ENCODE measurements at regions not wholly inside any gene's neighbourhood (a gene's known extent, or its start where the extent isn't known, plus 50 kb on each side); places are given as distances from the start of the nearest gene placed in this dataset.
"Not testable (repeated sequence)": the region's sequence is repeated elsewhere in the genome, so short reads cannot be mapped to it uniquely, and the experiment has no call there.

- DNase-seq (ENCODE audit: low read depth in 2 of 2) = no peak
- Histone ChIP-seq H3K4me1 (ENCODE audit: control insufficient read depth, extremely low read depth, insufficient read depth, low read length) (no peaks in the 10 kb centered on the region), H3K9ac (ENCODE audit: insufficient read depth, low read length) (no peak overlapping the region), H3K79me2 (ENCODE audit: control insufficient read depth, insufficient read depth, low read length) (no peaks in the 10 kb centered on the region), H3K4me3 (replicated peaks in 1 of 4; ENCODE audit: control extremely low read depth in 1 of 4, insufficient read depth in 1 of 4, low read depth in 3 of 4, low read length in 4 of 4) (no peak overlapping the region), H3K27ac (ENCODE audit: insufficient read depth, low read length) (no peak overlapping the region), H2AFZ (ENCODE audit: low read length) (no peak overlapping the region), H3K4me2 (ENCODE audit: extremely low read depth, insufficient read depth, low read length) (no peak overlapping the region), H3K36me3 (ENCODE audit: control insufficient read depth, insufficient read depth, low read length) (no peaks in the 10 kb centered on the region), H3K9me3 (ENCODE audit: control insufficient read depth, insufficient read depth, low read depth, low read length) (no peaks in the 10 kb centered on the region), H3K27me3 (ENCODE audit: control insufficient read depth, insufficient read depth, low read length) (peaks cover 8% of the 10 kb centered on the region), H4K20me1 (ENCODE audit: control insufficient read depth, extremely low read depth, insufficient read depth, low read length) (no peaks in the 10 kb centered on the region)
- TF ChIP-seq EZH2 (IDR thresholded peaks at IDR 0.05; ENCODE audit: low read length, missing control alignments) = no peak
- TF ChIP-seq, protein P1, sequence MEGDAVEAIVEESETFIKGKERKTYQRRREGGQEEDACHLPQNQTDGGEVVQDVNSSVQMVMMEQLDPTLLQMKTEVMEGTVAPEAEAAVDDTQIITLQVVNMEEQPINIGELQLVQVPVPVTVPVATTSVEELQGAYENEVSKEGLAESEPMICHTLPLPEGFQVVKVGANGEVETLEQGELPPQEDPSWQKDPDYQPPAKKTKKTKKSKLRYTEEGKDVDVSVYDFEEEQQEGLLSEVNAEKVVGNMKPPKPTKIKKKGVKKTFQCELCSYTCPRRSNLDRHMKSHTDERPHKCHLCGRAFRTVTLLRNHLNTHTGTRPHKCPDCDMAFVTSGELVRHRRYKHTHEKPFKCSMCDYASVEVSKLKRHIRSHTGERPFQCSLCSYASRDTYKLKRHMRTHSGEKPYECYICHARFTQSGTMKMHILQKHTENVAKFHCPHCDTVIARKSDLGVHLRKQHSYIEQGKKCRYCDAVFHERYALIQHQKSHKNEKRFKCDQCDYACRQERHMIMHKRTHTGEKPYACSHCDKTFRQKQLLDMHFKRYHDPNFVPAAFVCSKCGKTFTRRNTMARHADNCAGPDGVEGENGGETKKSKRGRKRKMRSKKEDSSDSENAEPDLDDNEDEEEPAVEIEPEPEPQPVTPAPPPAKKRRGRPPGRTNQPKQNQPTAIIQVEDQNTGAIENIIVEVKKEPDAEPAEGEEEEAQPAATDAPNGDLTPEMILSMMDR (conservative IDR thresholded peaks at IDR 0.05 in 1 of 2, IDR thresholded peaks at IDR 0.05 in 1 of 2; ENCODE audit: low read depth in 1 of 2, low read length in 2 of 2) = no peak
Observed at GRCh38 chr5:71790433-71790832, 71.4 kb downstream of the CARTPT start.

GRCh38 chr5:71792041-71792440, 73.0 kb downstream of the CARTPT start:
- H3K4me1 ChIP-seq (ENCODE audit: control insufficient read depth, extremely low read depth, insufficient read depth, low read length); H3K27me3 ChIP-seq (ENCODE audit: control insufficient read depth, insufficient read depth, low read length); DNase-seq (ENCODE audit: low read depth in 2 of 2); H3K27ac ChIP-seq (ENCODE audit: insufficient read depth, low read length); H3K79me2 ChIP-seq (ENCODE audit: control insufficient read depth, insufficient read depth, low read length); H2AFZ ChIP-seq (ENCODE audit: low read length); H3K9me3 ChIP-seq (ENCODE audit: control insufficient read depth, insufficient read depth, low read depth, low read length); H3K4me3 ChIP-seq (replicated peaks in 1 of 4; ENCODE audit: control extremely low read depth in 1 of 4, insufficient read depth in 1 of 4, low read depth in 3 of 4, low read length in 4 of 4); H3K4me2 ChIP-seq (ENCODE audit: extremely low read depth, insufficient read depth, low read length); H4K20me1 ChIP-seq (ENCODE audit: control insufficient read depth, extremely low read depth, insufficient read depth, low read length); H3K9ac ChIP-seq (ENCODE audit: insufficient read depth, low read length); H3K36me3 ChIP-seq (ENCODE audit: control insufficient read depth, insufficient read depth, low read length): not testable (repeated sequence)

DNA sequence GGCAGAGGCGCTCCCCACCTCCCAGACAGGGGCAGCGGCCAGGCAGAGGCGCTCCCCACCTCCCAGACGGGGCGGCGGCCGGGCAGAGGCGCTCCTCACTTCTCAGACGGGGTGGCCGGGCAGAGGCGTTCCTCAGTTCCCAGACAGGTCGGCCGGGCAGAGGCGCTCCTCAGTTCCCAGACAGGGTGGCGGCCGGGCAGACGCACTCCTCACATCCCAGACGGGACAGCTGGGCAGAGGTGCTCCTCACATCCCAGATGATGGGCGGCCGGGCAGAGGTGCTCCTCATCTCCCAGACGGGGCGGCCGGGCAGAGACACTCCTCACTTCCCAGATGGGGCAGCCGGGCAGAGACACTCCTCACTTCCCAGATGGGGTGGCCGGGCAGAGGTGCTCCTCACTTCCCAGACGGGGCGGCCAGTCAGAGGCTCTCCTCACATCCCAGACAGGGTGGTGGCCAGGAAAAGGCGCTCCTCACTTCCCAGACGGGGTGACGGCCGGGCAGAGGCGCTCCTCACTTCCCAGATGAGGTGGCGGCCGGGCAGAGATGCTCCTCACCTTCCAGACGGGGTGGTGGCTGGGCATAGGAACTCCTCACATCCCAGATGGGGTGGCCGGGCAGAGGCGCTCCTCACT, 75.1 kb downstream of the CARTPT start:
- H2AFZ ChIP-seq (ENCODE audit: low read length) = no peak overlapping the region
- H3K9me3 ChIP-seq (ENCODE audit: control insufficient read depth, insufficient read depth, low read depth, low read length) = no peaks in the 10 kb centered on the region
- no peak for DNase-seq (ENCODE audit: low read depth in 2 of 2)
- H3K4me1 ChIP-seq (ENCODE audit: control insufficient read depth, extremely low read depth, insufficient read depth, low read length) = no peaks in the 10 kb centered on the region
- no peaks in the 10 kb centered on the region for H3K36me3 ChIP-seq (ENCODE audit: control insufficient read depth, insufficient read depth, low read length)
- no peak overlapping the region for H3K27ac ChIP-seq (ENCODE audit: insufficient read depth, low read length)
- no peaks in the 10 kb centered on the region for H4K20me1 ChIP-seq (ENCODE audit: control insufficient read depth, extremely low read depth, insufficient read depth, low read length)
- no peak overlapping the region for H3K4me3 ChIP-seq (replicated peaks in 1 of 4; ENCODE audit: control extremely low read depth in 1 of 4, insufficient read depth in 1 of 4, low read depth in 3 of 4, low read length in 4 of 4)
- no peaks in the 10 kb centered on the region for H3K79me2 ChIP-seq (ENCODE audit: control insufficient read depth, insufficient read depth, low read length)
- no peaks in the 10 kb centered on the region for H3K27me3 ChIP-seq (ENCODE audit: control insufficient read depth, insufficient read depth, low read length)
- no peak overlapping the region for H3K9ac ChIP-seq (ENCODE audit: insufficient read depth, low read length)
- H3K4me2 ChIP-seq (ENCODE audit: extremely low read depth, insufficient read depth, low read length) = no peak overlapping the region
- TF ChIP-seq EZH2 (IDR thresholded peaks at IDR 0.05; ENCODE audit: low read length, missing control alignments) = no peak
- TF ChIP-seq, protein P1 (conservative IDR thresholded peaks at IDR 0.05 in 1 of 2, IDR thresholded peaks at IDR 0.05 in 1 of 2; ENCODE audit: low read depth in 1 of 2, low read length in 2 of 2) = no peak
